GM23338 (cell line): ENCODE measurements at regions not wholly inside any gene's neighbourhood (a gene's known extent, or its start where the extent isn't known, plus 50 kb on each side); places are given as distances from the start of the nearest gene placed in this dataset.

Experiments
- ATAC-seq: fragments of 200-7000 bp; cut with Tn5 transposase; 3 replicates; pipeline ENCODE4 v1.9.1; 2020
- DNase-seq: peaks from one replicate; pipeline ENCODE4 v3.0.0-alpha.2; 2015; ENCODE audit warnings: low spot score
- H2AFZ ChIP-seq: fragments of 200-600 bp; sonication (generic); 2 replicates; pipeline ENCODE4 v1.8.0; 2016; ENCODE audit warnings: antibody characterized with exemption, mild to moderate bottlenecking, moderate library complexity
- H3F3A ChIP-seq: fragments of 200-600 bp; sonication (generic); replicated peaks from 2 replicates; pipeline ENCODE4 v1.8.0; 2017; ENCODE audit warnings: antibody characterized with exemption, mixed run types, low read depth
- H3K27ac ChIP-seq: fragments of 200-600 bp; sonication (generic); 2 replicates; pipeline ENCODE4 v1.6.1; 2016; ENCODE audit warnings: low read depth
- H3K27me3 ChIP-seq: fragments of 200-600 bp; sonication (generic); 2 replicates; pipeline ENCODE4 v1.8.0; 2016; ENCODE audit warnings: mild to moderate bottlenecking, mixed run types, moderate library complexity; ENCODE audit not compliant: insufficient read depth
- H3K36me3 ChIP-seq: fragments of 200-600 bp; sonication (generic); 2 replicates; pipeline ENCODE4 v1.8.0; 2016; ENCODE audit warnings: mild to moderate bottlenecking; ENCODE audit not compliant: insufficient read depth
- H3K4me1 ChIP-seq: fragments of 200-600 bp; sonication (generic); 2 replicates; pipeline ENCODE4 v1.8.0; 2016; ENCODE audit warnings: mild to moderate bottlenecking, moderate library complexity; ENCODE audit not compliant: insufficient read depth
- H3K4me2 ChIP-seq: fragments of 200-600 bp; sonication (generic); 2 replicates; pipeline ENCODE4 v1.7.1; 2017; ENCODE audit warnings: mixed run types
- H3K4me3 ChIP-seq: fragments of 200-600 bp; sonication (generic); 2 replicates; pipeline ENCODE4 v1.6.1; 2016; ENCODE audit warnings: mixed run types
- H3K79me2 ChIP-seq: fragments of 200-600 bp; sonication (generic); replicated peaks from 2 replicates; pipeline ENCODE4 v1.8.0; 2017; ENCODE audit warnings: mild to moderate bottlenecking; ENCODE audit not compliant: insufficient read depth
- H3K9me2 ChIP-seq: fragments of 200-600 bp; sonication (generic); 2 replicates; pipeline ENCODE4 v1.8.0; 2017; ENCODE audit not compliant: insufficient read depth
- H4K20me1 ChIP-seq: fragments of 200-600 bp; sonication (generic); replicated peaks from 2 replicates; pipeline ENCODE4 v1.8.0; 2017; ENCODE audit warnings: mild to moderate bottlenecking; ENCODE audit not compliant: insufficient read depth
- H3K27ac Mint-ChIP-seq: 2 replicates; pipeline ENCODE4 v1.8.0; 2020; ENCODE audit warnings: inconsistent platforms, mild to moderate bottlenecking, moderate library complexity, mixed read lengths
- H3K27me3 Mint-ChIP-seq: 3 replicates; pipeline ENCODE4 v1.8.0; 2022; ENCODE audit warnings: low read depth, mild to moderate bottlenecking, moderate library complexity, mixed read lengths, inconsistent platforms; ENCODE audit not compliant: insufficient read depth, poor library complexity
- H3K36me3 Mint-ChIP-seq: 3 replicates; pipeline ENCODE4 v1.8.0; 2021; ENCODE audit warnings: low read depth, mild to moderate bottlenecking, inconsistent platforms, moderate library complexity, mixed read lengths
- H3K4me1 Mint-ChIP-seq: 3 replicates; pipeline ENCODE4 v1.8.0; 2020; ENCODE audit warnings: mild to moderate bottlenecking, inconsistent platforms, mixed read lengths
- H3K4me3 Mint-ChIP-seq: 3 replicates; pipeline ENCODE4 v1.8.0; 2021; ENCODE audit warnings: moderate library complexity, mild to moderate bottlenecking, inconsistent platforms, mixed read lengths
- H3K9me3 Mint-ChIP-seq: 3 replicates; pipeline ENCODE4 v1.8.0; 2020; ENCODE audit warnings: moderate library complexity, mild to moderate bottlenecking, inconsistent platforms, mixed read lengths
- CREB1 ChIP-seq: fragments of 250-450 bp; sonication (Bioruptor Pico); IDR thresholded peaks from 2 replicates; pipeline ENCODE4 v1.5.0; 2020; ENCODE audit warnings: low read depth, mild to moderate bottlenecking, moderate library complexity
- EZH2 ChIP-seq: fragments of 200-600 bp; sonication (generic); IDR thresholded peaks from one replicate; pipeline ENCODE4 v1.8.0; 2017; ENCODE audit warnings: antibody characterized with exemption, mild to moderate bottlenecking, low read depth; ENCODE audit not compliant: unreplicated experiment
- EZH2phosphoT487 ChIP-seq: fragments of 200-600 bp; sonication (generic); IDR thresholded peaks from one replicate; pipeline ENCODE4 v1.8.1; 2018; ENCODE audit warnings: antibody characterized with exemption; ENCODE audit not compliant: unreplicated experiment
- JUNB ChIP-seq: IDR thresholded peaks from one replicate; pipeline ENCODE4 v1.6.1; 2016; ENCODE audit warnings: antibody characterized with exemption; ENCODE audit not compliant: unreplicated experiment
- NANOG ChIP-seq: IDR thresholded peaks from 2 replicates; pipeline ENCODE4 v1.6.1; 2016; ENCODE audit warnings: antibody characterized with exemption, borderline replicate concordance
- POLR2AphosphoS5 ChIP-seq: IDR thresholded peaks from 2 replicates; pipeline ENCODE4 v1.6.1; 2016; ENCODE audit warnings: antibody characterized with exemption, low read depth
- STAT1 ChIP-seq: IDR thresholded peaks from one replicate; pipeline ENCODE4 v1.6.1; 2016; ENCODE audit warnings: antibody characterized with exemption; ENCODE audit not compliant: unreplicated experiment
- ZNF114 ChIP-seq: fragments of 250-450 bp; sonication (Bioruptor Pico); IDR thresholded peaks from 2 replicates; pipeline ENCODE4 v1.5.0; 2020; ENCODE audit warnings: mild to moderate bottlenecking, moderate library complexity
- ZNF331 ChIP-seq: fragments of 250-450 bp; sonication (Bioruptor Pico); IDR thresholded peaks from 2 replicates; pipeline ENCODE4 v1.5.0; 2020; ENCODE audit warnings: low read depth, mild to moderate bottlenecking, moderate library complexity
- TF ChIP-seq, protein P1 (sequence below): IDR thresholded peaks from 2 replicates; pipeline ENCODE4 v1.6.1; 2016; ENCODE audit warnings: antibody characterized with exemption
- TF ChIP-seq, protein P2 (sequence below), 2 experiments: fragments of 200-600 bp in 1 of 2; sonication (generic) in 1 of 2; conservative IDR thresholded peaks; 2 replicates each; pipeline versions ENCODE4 v1.5.1 to v1.6.1; 2016 to 2017; ENCODE audit warnings: antibody characterized with exemption in 2 of 2, low read depth in 2 of 2, mild to moderate bottlenecking in 2 of 2, moderate library complexity in 1 of 2
- TF ChIP-seq, protein P3 (sequence below): IDR thresholded peaks from one replicate; pipeline ENCODE4 v1.6.1; 2018; ENCODE audit warnings: antibody characterized with exemption; ENCODE audit not compliant: unreplicated experiment
- TF ChIP-seq, protein P4 (sequence below): fragments of 250-450 bp; sonication (Bioruptor Pico); IDR thresholded peaks from 2 replicates; pipeline ENCODE4 v1.5.0; 2020; ENCODE audit warnings: mild to moderate bottlenecking, moderate library complexity

DNA sequence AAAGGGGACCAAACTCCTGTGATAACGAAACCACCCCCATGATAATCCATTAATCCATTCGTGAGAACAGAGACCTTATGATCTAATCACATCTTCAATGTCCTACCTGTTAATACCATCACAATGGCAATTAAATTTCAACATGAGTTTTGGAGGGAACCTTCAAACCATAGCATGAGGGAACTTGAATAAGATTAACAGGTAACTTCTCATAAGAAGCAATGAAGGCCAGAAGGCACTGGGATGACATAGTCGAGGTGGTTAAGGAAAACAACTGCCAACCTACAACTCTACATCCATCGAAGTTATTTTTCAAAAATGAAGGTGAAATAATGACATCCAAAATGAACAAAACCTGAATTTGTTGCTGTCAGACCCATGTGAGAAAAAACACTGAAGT is 478.9 kb downstream of the EDEM1 start:
- H3K9me2 ChIP-seq: no peaks in the 10 kb centered on the region
- Mint-ChIP-seq H3K4me3 (no peak overlapping the region), H3K36me3 (peaks cover 12% of the 10 kb centered on the region), H3K4me1 (no peaks in the 10 kb centered on the region), H3K27ac (no peak overlapping the region), H3K9me3 (peaks cover 84% of the 10 kb centered on the region), H3K27me3 (peaks cover 4% of the 10 kb centered on the region)
- TF ChIP-seq, protein P1, sequence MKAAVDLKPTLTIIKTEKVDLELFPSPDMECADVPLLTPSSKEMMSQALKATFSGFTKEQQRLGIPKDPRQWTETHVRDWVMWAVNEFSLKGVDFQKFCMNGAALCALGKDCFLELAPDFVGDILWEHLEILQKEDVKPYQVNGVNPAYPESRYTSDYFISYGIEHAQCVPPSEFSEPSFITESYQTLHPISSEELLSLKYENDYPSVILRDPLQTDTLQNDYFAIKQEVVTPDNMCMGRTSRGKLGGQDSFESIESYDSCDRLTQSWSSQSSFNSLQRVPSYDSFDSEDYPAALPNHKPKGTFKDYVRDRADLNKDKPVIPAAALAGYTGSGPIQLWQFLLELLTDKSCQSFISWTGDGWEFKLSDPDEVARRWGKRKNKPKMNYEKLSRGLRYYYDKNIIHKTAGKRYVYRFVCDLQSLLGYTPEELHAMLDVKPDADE: no peak
- TF ChIP-seq, protein P2, sequence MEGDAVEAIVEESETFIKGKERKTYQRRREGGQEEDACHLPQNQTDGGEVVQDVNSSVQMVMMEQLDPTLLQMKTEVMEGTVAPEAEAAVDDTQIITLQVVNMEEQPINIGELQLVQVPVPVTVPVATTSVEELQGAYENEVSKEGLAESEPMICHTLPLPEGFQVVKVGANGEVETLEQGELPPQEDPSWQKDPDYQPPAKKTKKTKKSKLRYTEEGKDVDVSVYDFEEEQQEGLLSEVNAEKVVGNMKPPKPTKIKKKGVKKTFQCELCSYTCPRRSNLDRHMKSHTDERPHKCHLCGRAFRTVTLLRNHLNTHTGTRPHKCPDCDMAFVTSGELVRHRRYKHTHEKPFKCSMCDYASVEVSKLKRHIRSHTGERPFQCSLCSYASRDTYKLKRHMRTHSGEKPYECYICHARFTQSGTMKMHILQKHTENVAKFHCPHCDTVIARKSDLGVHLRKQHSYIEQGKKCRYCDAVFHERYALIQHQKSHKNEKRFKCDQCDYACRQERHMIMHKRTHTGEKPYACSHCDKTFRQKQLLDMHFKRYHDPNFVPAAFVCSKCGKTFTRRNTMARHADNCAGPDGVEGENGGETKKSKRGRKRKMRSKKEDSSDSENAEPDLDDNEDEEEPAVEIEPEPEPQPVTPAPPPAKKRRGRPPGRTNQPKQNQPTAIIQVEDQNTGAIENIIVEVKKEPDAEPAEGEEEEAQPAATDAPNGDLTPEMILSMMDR (conservative IDR thresholded peaks at IDR 0.05; ENCODE audit: low read depth in 2 of 2): no peak
- no peak for TF ChIP-seq EZH2phosphoT487
- no peak for TF ChIP-seq POLR2AphosphoS5
- TF ChIP-seq, protein P3, sequence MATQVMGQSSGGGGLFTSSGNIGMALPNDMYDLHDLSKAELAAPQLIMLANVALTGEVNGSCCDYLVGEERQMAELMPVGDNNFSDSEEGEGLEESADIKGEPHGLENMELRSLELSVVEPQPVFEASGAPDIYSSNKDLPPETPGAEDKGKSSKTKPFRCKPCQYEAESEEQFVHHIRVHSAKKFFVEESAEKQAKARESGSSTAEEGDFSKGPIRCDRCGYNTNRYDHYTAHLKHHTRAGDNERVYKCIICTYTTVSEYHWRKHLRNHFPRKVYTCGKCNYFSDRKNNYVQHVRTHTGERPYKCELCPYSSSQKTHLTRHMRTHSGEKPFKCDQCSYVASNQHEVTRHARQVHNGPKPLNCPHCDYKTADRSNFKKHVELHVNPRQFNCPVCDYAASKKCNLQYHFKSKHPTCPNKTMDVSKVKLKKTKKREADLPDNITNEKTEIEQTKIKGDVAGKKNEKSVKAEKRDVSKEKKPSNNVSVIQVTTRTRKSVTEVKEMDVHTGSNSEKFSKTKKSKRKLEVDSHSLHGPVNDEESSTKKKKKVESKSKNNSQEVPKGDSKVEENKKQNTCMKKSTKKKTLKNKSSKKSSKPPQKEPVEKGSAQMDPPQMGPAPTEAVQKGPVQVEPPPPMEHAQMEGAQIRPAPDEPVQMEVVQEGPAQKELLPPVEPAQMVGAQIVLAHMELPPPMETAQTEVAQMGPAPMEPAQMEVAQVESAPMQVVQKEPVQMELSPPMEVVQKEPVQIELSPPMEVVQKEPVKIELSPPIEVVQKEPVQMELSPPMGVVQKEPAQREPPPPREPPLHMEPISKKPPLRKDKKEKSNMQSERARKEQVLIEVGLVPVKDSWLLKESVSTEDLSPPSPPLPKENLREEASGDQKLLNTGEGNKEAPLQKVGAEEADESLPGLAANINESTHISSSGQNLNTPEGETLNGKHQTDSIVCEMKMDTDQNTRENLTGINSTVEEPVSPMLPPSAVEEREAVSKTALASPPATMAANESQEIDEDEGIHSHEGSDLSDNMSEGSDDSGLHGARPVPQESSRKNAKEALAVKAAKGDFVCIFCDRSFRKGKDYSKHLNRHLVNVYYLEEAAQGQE: no peak
- TF ChIP-seq CREB1 (CRISPR knock-in tag): no peak
- no peak for TF ChIP-seq STAT1
- TF ChIP-seq NANOG: no peak
- TF ChIP-seq ZNF331 (CRISPR knock-in tag): no peak
- TF ChIP-seq JUNB: no peak
- TF ChIP-seq EZH2: no peak
- no peak for TF ChIP-seq ZNF114 (CRISPR knock-in tag)
- TF ChIP-seq, protein P4, sequence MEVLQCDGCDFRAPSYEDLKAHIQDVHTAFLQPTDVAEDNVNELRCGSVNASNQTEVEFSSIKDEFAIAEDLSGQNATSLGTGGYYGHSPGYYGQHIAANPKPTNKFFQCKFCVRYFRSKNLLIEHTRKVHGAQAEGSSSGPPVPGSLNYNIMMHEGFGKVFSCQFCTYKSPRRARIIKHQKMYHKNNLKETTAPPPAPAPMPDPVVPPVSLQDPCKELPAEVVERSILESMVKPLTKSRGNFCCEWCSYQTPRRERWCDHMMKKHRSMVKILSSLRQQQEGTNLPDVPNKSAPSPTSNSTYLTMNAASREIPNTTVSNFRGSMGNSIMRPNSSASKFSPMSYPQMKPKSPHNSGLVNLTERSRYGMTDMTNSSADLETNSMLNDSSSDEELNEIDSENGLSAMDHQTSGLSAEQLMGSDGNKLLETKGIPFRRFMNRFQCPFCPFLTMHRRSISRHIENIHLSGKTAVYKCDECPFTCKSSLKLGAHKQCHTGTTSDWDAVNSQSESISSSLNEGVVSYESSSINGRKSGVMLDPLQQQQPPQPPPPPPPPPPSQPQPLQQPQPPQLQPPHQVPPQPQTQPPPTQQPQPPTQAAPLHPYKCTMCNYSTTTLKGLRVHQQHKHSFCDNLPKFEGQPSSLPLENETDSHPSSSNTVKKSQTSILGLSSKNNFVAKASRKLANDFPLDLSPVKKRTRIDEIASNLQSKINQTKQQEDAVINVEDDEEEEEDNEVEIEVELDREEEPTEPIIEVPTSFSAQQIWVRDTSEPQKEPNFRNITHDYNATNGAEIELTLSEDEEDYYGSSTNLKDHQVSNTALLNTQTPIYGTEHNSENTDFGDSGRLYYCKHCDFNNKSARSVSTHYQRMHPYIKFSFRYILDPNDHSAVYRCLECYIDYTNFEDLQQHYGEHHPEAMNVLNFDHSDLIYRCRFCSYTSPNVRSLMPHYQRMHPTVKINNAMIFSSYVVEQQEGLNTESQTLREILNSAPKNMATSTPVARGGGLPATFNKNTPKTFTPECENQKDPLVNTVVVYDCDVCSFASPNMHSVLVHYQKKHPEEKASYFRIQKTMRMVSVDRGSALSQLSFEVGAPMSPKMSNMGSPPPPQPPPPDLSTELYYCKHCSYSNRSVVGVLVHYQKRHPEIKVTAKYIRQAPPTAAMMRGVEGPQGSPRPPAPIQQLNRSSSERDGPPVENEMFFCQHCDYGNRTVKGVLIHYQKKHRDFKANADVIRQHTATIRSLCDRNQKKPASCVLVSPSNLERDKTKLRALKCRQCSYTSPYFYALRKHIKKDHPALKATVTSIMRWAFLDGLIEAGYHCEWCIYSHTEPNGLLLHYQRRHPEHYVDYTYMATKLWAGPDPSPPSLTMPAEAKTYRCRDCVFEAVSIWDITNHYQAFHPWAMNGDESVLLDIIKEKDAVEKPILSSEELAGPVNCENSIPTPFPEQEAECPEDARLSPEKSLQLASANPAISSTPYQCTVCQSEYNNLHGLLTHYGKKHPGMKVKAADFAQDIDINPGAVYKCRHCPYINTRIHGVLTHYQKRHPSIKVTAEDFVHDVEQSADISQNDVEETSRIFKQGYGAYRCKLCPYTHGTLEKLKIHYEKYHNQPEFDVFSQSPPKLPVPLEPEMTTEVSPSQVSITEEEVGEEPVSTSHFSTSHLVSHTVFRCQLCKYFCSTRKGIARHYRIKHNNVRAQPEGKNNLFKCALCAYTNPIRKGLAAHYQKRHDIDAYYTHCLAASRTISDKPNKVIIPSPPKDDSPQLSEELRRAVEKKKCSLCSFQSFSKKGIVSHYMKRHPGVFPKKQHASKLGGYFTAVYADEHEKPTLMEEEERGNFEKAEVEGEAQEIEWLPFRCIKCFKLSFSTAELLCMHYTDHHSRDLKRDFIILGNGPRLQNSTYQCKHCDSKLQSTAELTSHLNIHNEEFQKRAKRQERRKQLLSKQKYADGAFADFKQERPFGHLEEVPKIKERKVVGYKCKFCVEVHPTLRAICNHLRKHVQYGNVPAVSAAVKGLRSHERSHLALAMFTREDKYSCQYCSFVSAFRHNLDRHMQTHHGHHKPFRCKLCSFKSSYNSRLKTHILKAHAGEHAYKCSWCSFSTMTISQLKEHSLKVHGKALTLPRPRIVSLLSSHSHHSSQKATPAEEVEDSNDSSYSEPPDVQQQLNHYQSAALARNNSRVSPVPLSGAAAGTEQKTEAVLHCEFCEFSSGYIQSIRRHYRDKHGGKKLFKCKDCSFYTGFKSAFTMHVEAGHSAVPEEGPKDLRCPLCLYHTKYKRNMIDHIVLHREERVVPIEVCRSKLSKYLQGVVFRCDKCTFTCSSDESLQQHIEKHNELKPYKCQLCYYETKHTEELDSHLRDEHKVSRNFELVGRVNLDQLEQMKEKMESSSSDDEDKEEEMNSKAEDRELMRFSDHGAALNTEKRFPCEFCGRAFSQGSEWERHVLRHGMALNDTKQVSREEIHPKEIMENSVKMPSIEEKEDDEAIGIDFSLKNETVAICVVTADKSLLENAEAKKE (CRISPR knock-in tag): no peak
- no peak for DNase-seq
- no peaks in the 10 kb centered on the region for H3K27me3 ChIP-seq
- no peak overlapping the region for H3K4me2 ChIP-seq
- H3K36me3 ChIP-seq: peaks cover 3% of the 10 kb centered on the region; the same call in 1 of the 2 replicates
- H2AFZ ChIP-seq: no peak overlapping the region
- H3F3A ChIP-seq: no peaks in the 10 kb centered on the region
- no peak overlapping the region for H3K27ac ChIP-seq
- H4K20me1 ChIP-seq: no peaks in the 10 kb centered on the region
- H3K4me3 ChIP-seq: no peak overlapping the region
- ATAC-seq: no peak
- no peaks in the 10 kb centered on the region for H3K4me1 ChIP-seq
- H3K79me2 ChIP-seq: no peaks in the 10 kb centered on the region
